Tibial nerve (tissue), 3 donors: ENCODE measurements at regions not wholly inside any gene's neighbourhood (a gene's known extent, or its start where the extent isn't known, plus 50 kb on each side); places are given as distances from the start of the nearest gene placed in this dataset.

Source experiments
- POLR2A ChIP-seq, 2 donors: fragments of 450-650 bp; IDR thresholded peaks; one replicate each; pipeline ENCODE4 v1.6.1; 2017; ENCODE audit warnings: antibody characterized with exemption in 2 of 2, mild to moderate bottlenecking in 2 of 2, moderate library complexity in 2 of 2
- TF ChIP-seq, protein P1 (sequence below), 5 experiments: fragments of 200-600 bp in 3 of 5; fragments of 450-650 bp in 2 of 5; sonication (generic) in 3 of 5; IDR thresholded peaks; one replicate each; pipeline ENCODE4 v1.5.1; 2016 to 2019; ENCODE audit warnings: antibody characterized with exemption in 5 of 5, mild to moderate bottlenecking in 3 of 5, moderate library complexity in 2 of 5

DNA sequence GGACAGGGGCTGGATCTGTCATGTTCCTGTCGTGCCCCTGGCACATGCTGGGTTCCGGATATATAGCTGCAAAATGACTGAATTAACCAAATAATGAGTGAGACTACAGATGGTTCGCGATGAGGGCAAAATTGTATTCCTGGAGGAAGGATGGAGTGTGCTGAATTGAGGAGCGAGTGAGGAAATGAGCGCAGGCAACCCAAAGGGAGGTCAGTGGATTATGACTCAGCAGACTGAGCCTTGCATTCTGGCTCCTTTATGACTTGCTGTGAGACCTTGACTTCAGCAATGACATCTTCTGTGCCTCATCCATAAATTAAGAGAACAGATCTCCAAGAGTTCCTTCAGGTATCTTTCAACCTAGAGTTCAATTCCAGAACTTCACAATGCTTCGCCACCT is 115.0 kb upstream of the CLDN10 start:
- no peak for TF ChIP-seq POLR2A (IDR thresholded peaks at IDR 0.05)
- TF ChIP-seq, protein P1, sequence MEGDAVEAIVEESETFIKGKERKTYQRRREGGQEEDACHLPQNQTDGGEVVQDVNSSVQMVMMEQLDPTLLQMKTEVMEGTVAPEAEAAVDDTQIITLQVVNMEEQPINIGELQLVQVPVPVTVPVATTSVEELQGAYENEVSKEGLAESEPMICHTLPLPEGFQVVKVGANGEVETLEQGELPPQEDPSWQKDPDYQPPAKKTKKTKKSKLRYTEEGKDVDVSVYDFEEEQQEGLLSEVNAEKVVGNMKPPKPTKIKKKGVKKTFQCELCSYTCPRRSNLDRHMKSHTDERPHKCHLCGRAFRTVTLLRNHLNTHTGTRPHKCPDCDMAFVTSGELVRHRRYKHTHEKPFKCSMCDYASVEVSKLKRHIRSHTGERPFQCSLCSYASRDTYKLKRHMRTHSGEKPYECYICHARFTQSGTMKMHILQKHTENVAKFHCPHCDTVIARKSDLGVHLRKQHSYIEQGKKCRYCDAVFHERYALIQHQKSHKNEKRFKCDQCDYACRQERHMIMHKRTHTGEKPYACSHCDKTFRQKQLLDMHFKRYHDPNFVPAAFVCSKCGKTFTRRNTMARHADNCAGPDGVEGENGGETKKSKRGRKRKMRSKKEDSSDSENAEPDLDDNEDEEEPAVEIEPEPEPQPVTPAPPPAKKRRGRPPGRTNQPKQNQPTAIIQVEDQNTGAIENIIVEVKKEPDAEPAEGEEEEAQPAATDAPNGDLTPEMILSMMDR (IDR thresholded peaks at IDR 0.05): no peak
